Right lobe of liver (tissue), 6 donors: ENCODE measurements at regions not wholly inside any gene's neighbourhood (a gene's known extent, or its start where the extent isn't known, plus 50 kb on each side); places are given as distances from the start of the nearest gene placed in this dataset.

Source experiments
- ATAC-seq, 4 donors: fragments of 200-7000 bp; cut with Tn5 transposase; one replicate each; pipeline ENCODE4 v1.9.1; 2020; ENCODE audit warnings: mild to moderate bottlenecking in 4 of 4, moderate library complexity in 4 of 4
- DNase-seq, 3 donors: peaks; one replicate each; pipeline ENCODE4 v3.0.0-alpha.2; 2020
- H3K27ac ChIP-seq, 3 donors: fragments of 200-600 bp; one replicate each; pipeline ENCODE4 v1.8.0; 2022
- H3K27me3 ChIP-seq, 2 donors: fragments of 200-600 bp; one replicate each; pipeline ENCODE4 v1.8.0; 2022
- H3K36me3 ChIP-seq, 4 donors: fragments of 200-600 bp; sonication (generic) in 1 of 4; one replicate each; pipeline versions ENCODE4 v1.5.1 to v1.8.0; 2017 to 2022; ENCODE audit warnings: control low read depth in 1 of 4
- H3K4me1 ChIP-seq, 4 donors: fragments of 200-600 bp; sonication (generic) in 1 of 4; one replicate each; pipeline versions ENCODE4 v1.5.1 to v1.8.0; 2017 to 2022; ENCODE audit warnings: control low read depth in 1 of 4
- H3K4me3 ChIP-seq, 3 donors: fragments of 200-600 bp; one replicate each; pipeline ENCODE4 v1.8.0; 2022
- H3K9me3 ChIP-seq, 4 donors: fragments of 200-600 bp; sonication (generic) in 1 of 4; one replicate each; pipeline versions ENCODE4 v1.5.1 to v1.8.0; 2017 to 2022; ENCODE audit warnings: control low read depth in 1 of 4
- CTCF ChIP-seq, 4 donors: fragments of 200-600 bp in 3 of 4; fragments of 450-650 bp in 1 of 4; IDR thresholded peaks; one replicate each; pipeline versions ENCODE4 v1.5.1 to v1.8.0; 2016 to 2022; ENCODE audit warnings: antibody characterized with exemption in 4 of 4, mild to moderate bottlenecking in 2 of 4
- POLR2A ChIP-seq: fragments of 450-650 bp; IDR thresholded peaks from one replicate; pipeline ENCODE4 v1.6.1; 2017; ENCODE audit warnings: antibody characterized with exemption, mild to moderate bottlenecking
- WGBS: methylation state at CpG from one replicate; pipeline ENCODE4 v1.1.6; 2018; ENCODE audit warnings: low coverage, low lambda C conversion rate; ENCODE audit not compliant: insufficient coverage; ENCODE audit errors: missing lambda C conversion rate; 5-methylcytosine and 5-hydroxymethylcytosine counted together
- intact Hi-C, 2 donors: fragments of 100-400 bp; cut with DNase I; formaldehyde crosslinking; loops; one replicate each; pipeline versions ENCODE4 v1.11.2 to v1.14.1; 2022
- donor health status: DM: no; HTN: yes; CAD: no.
- donor health status: DM: no; HTN: no; CAD: no.
- donor health status: DM: no; HTN: no; CAD: no.
- donor health status: DM: no; HTN: yes; CAD: no.
- donor health status: DM: no; HTN: yes; CAD: no.

GRCh38 chr10:9845075-9845474 is 1172.6 kb upstream of the CELF2 start:
- Histone ChIP-seq H3K27ac (no peak overlapping the region), H3K9me3 (no peaks in the 10 kb centered on the region), H3K27me3 (no peaks in the 10 kb centered on the region), H3K36me3 (no peaks in the 10 kb centered on the region), H3K4me1 (no peaks in the 10 kb centered on the region), H3K4me3 (no peak overlapping the region)
- DNase-seq (no peak), ATAC-seq (no peak)
- intact Hi-C loops = no loop called here
- TF ChIP-seq POLR2A (no peak), CTCF (IDR thresholded peaks at IDR 0.05) (no peak)

- ATAC-seq (no peak), DNase-seq (no peak)
- Histone ChIP-seq H3K27me3 (no peaks in the 10 kb centered on the region), H3K27ac (no peak overlapping the region), H3K9me3 (no peaks in the 10 kb centered on the region), H3K4me3 (no peak overlapping the region), H3K36me3 (no peaks in the 10 kb centered on the region), H3K4me1 (no peaks in the 10 kb centered on the region)
- intact Hi-C loops = no loop called here
- no peak for TF ChIP-seq CTCF (IDR thresholded peaks at IDR 0.05)
- TF ChIP-seq POLR2A = no peak
These were observed 1169.4 kb upstream of the CELF2 start for GRCh38 chr10:9848278-9848677.

GRCh38 chr10:9848981-9849380 is 1168.7 kb upstream of the CELF2 start:
- H3K27ac ChIP-seq = no peak overlapping the region
- ATAC-seq (no peak), DNase-seq (no peak)
- no peaks in the 10 kb centered on the region for H3K4me1 ChIP-seq
- intact Hi-C loops = no loop called here
- no peaks in the 10 kb centered on the region for H3K36me3 ChIP-seq
- no peaks in the 10 kb centered on the region for H3K27me3 ChIP-seq
- 52% methylated on average over 2 of the region's 2 CpGs for WGBS
- H3K4me3 ChIP-seq = no peak overlapping the region
- no peak for TF ChIP-seq POLR2A
- TF ChIP-seq CTCF (IDR thresholded peaks at IDR 0.05) = no peak
- no peaks in the 10 kb centered on the region for H3K9me3 ChIP-seq

GRCh38 chr10:9850415-9850814 is 1167.3 kb upstream of the CELF2 start:
- TF ChIP-seq CTCF (IDR thresholded peaks at IDR 0.05) (no peak), POLR2A (no peak)
- intact Hi-C loops = no loop called here
- WGBS = 49% methylated on average over 3 of the region's 3 CpGs
- no peak overlapping the region for H3K4me3 ChIP-seq
- no peak overlapping the region for H3K27ac ChIP-seq
- H3K4me1 ChIP-seq = no peaks in the 10 kb centered on the region
- ATAC-seq = no peak
- no peaks in the 10 kb centered on the region for H3K27me3 ChIP-seq
- H3K9me3 ChIP-seq = no peaks in the 10 kb centered on the region
- DNase-seq = no peak
- H3K36me3 ChIP-seq = no peaks in the 10 kb centered on the region

- no peak for ATAC-seq
- no peaks in the 10 kb centered on the region for H3K9me3 ChIP-seq
- no peaks in the 10 kb centered on the region for H3K27me3 ChIP-seq
- no peak for DNase-seq
- no peaks in the 10 kb centered on the region for H3K36me3 ChIP-seq
- TF ChIP-seq CTCF (IDR thresholded peaks at IDR 0.05) (no peak), POLR2A (no peak)
- intact Hi-C loops = no loop called here
- no peak overlapping the region for H3K4me3 ChIP-seq
- H3K27ac ChIP-seq = no peak overlapping the region
- no peaks in the 10 kb centered on the region for H3K4me1 ChIP-seq
These were observed 1165.9 kb upstream of the CELF2 start for GRCh38 chr10:9851808-9852207.
